ENCODE measurements at regions not wholly inside any gene's neighbourhood (a gene's known extent, or its start where the extent isn't known, plus 50 kb on each side); places are given as distances from the start of the nearest gene placed in this dataset.

GRCh38 chr11:31974366-31975136, 116.3 kb upstream of the RCN1 start:
- Histone ChIP-seq H3F3A (ENCODE audit: insufficient read depth) (no peaks in the 10 kb centered on the region), H3K9me2 (replicated peaks; ENCODE audit: insufficient read depth, low read length) (no peaks in the 10 kb centered on the region), H3K27ac (ENCODE audit: low read depth, low read length) (no peak overlapping the region), H3K79me2 (ENCODE audit: insufficient read depth, low read length) (no peaks in the 10 kb centered on the region), H3K36me3 (ENCODE audit: low read length) (no peaks in the 10 kb centered on the region), H3K9me3 (ENCODE audit: insufficient read depth, low read length) (no peaks in the 10 kb centered on the region), H3K9ac (ENCODE audit: low read length) (no peak overlapping the region), H3K4me3 (ENCODE audit: insufficient read depth, low read length, poor library complexity, severe bottlenecking) (no peak overlapping the region), H4K20me1 (ENCODE audit: low read depth, low read length) (no peaks in the 10 kb centered on the region), H2AFZ (ENCODE audit: low read depth, low read length, severe bottlenecking) (no peak overlapping the region), H3K27me3 (ENCODE audit: low read length) (no peaks in the 10 kb centered on the region), H3K4me2 (ENCODE audit: low read depth, low read length, poor library complexity, severe bottlenecking) (no peak overlapping the region)
- TF ChIP-seq EZH2phosphoT487 (conservative IDR thresholded peaks at IDR 0.05; ENCODE audit: low read length) (no peak), CTCF (IDR thresholded peaks at IDR 0.05; ENCODE audit: insufficient read depth, low read length, poor library complexity, severe bottlenecking) (no peak)

GRCh38 chr11:31973172-31973571, 117.7 kb upstream of the RCN1 start:
- no peaks in the 10 kb centered on the region for H3K79me2 ChIP-seq (ENCODE audit: insufficient read depth, low read length)
- H3K27me3 ChIP-seq (ENCODE audit: low read length), result no peaks in the 10 kb centered on the region
- no peaks in the 10 kb centered on the region for H3K9me3 ChIP-seq (ENCODE audit: insufficient read depth, low read length)
- H3K4me2 ChIP-seq (ENCODE audit: low read depth, low read length, poor library complexity, severe bottlenecking), result no peak overlapping the region
- TF ChIP-seq CTCF (IDR thresholded peaks at IDR 0.05; ENCODE audit: insufficient read depth, low read length, poor library complexity, severe bottlenecking) (no peak), EZH2phosphoT487 (conservative IDR thresholded peaks at IDR 0.05; ENCODE audit: low read length) (no peak)
- no peaks in the 10 kb centered on the region for H3K9me2 ChIP-seq (replicated peaks; ENCODE audit: insufficient read depth, low read length)
- no peak overlapping the region for H2AFZ ChIP-seq (ENCODE audit: low read depth, low read length, severe bottlenecking)
- H3K4me3 ChIP-seq (ENCODE audit: insufficient read depth, low read length, poor library complexity, severe bottlenecking), result no peak overlapping the region
- H3K27ac ChIP-seq (ENCODE audit: low read depth, low read length), result no peak overlapping the region
- H3K9ac ChIP-seq (ENCODE audit: low read length), result no peak overlapping the region
- H3F3A ChIP-seq (ENCODE audit: insufficient read depth), result no peaks in the 10 kb centered on the region
- no peaks in the 10 kb centered on the region for H3K36me3 ChIP-seq (ENCODE audit: low read length)
- H4K20me1 ChIP-seq (ENCODE audit: low read depth, low read length), result no peaks in the 10 kb centered on the region

DNA sequence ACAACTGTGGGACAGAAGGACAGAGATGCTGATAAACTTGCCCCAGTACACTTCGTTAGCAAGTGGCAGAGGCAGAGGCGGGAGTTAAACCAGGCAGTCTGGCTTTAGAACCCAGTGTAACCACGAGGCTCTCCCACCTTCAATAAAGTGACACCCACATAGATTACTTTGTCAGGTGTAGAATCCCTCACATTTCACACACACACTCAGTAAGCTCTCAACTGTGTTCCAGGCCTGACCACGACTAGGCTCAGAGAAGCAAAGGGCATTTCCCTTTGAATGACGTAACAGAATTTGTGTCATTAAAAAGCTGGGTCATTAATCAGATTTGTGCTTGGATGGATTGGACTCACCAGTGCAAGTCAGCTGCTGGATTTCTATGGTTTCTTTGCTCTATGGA, 118.3 kb upstream of the RCN1 start:
- no peaks in the 10 kb centered on the region for H3F3A ChIP-seq (ENCODE audit: insufficient read depth)
- no peaks in the 10 kb centered on the region for H3K9me2 ChIP-seq (replicated peaks; ENCODE audit: insufficient read depth, low read length)
- TF ChIP-seq EZH2phosphoT487 (conservative IDR thresholded peaks at IDR 0.05; ENCODE audit: low read length), result no peak
- TF ChIP-seq CTCF (IDR thresholded peaks at IDR 0.05; ENCODE audit: insufficient read depth, low read length, poor library complexity, severe bottlenecking), result no peak
- no peak overlapping the region for H3K9ac ChIP-seq (ENCODE audit: low read length)
- no peaks in the 10 kb centered on the region for H3K36me3 ChIP-seq (ENCODE audit: low read length)
- H3K4me2 ChIP-seq (ENCODE audit: low read depth, low read length, poor library complexity, severe bottlenecking), result no peak overlapping the region
- no peaks in the 10 kb centered on the region for H3K79me2 ChIP-seq (ENCODE audit: insufficient read depth, low read length)
- H3K9me3 ChIP-seq (ENCODE audit: insufficient read depth, low read length), result no peaks in the 10 kb centered on the region
- H2AFZ ChIP-seq (ENCODE audit: low read depth, low read length, severe bottlenecking), result no peak overlapping the region
- H3K27ac ChIP-seq (ENCODE audit: low read depth, low read length), result no peak overlapping the region
- H4K20me1 ChIP-seq (ENCODE audit: low read depth, low read length), result no peaks in the 10 kb centered on the region
- no peaks in the 10 kb centered on the region for H3K27me3 ChIP-seq (ENCODE audit: low read length)
- no peak overlapping the region for H3K4me3 ChIP-seq (ENCODE audit: insufficient read depth, low read length, poor library complexity, severe bottlenecking)
